ENCODE measurements at regions not wholly inside any gene's neighbourhood (a gene's known extent, or its start where the extent isn't known, plus 50 kb on each side); places are given as distances from the start of the nearest gene placed in this dataset.

DNA sequence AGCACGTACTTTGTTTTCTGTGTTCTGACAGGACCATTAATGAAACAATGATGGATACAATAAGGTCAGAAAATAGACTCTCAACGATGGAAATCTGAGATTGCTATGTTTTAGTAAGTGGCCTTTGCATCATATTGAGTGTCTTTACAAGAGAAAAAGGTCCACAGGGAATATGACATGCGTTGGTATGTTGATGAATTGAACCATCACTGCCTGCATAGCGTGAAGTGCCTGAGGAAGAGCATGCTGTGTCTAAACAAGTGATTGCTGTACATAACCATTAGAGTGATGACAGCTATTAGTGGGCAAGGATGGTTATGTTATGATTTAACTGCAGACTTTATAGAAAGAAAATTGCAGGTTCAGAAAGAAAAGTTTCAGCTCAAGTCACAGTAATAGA lies 623.2 kb downstream of the SLITRK5 start:
- H3K9me2 ChIP-seq (ENCODE audit: insufficient read depth), result no peaks in the 10 kb centered on the region
- Mint-ChIP-seq H3K27me3 (ENCODE audit: insufficient read depth, low read depth, poor library complexity) (no peaks in the 10 kb centered on the region), H3K4me3 (no peak overlapping the region), H3K9me3 (no peaks in the 10 kb centered on the region; the same call in 2 of the 3 replicates), H3K27ac (no peak overlapping the region), H3K36me3 (ENCODE audit: low read depth) (no peaks in the 10 kb centered on the region), H3K4me1 (no peaks in the 10 kb centered on the region)
- no peaks in the 10 kb centered on the region for H3K79me2 ChIP-seq (replicated peaks; ENCODE audit: insufficient read depth)
- no peaks in the 10 kb centered on the region for H4K20me1 ChIP-seq (replicated peaks; ENCODE audit: insufficient read depth)
- DNase-seq (ENCODE audit: low spot score) (no peak), ATAC-seq (no peak)
- H3K4me3 ChIP-seq, result no peak overlapping the region
- no peaks in the 10 kb centered on the region for H3K36me3 ChIP-seq (ENCODE audit: insufficient read depth)
- no peaks in the 10 kb centered on the region for H3K27me3 ChIP-seq (ENCODE audit: insufficient read depth)
- H3K4me2 ChIP-seq, result no peak overlapping the region
- TF ChIP-seq STAT1 (IDR thresholded peaks at IDR 0.05; ENCODE audit: unreplicated experiment) (no peak), NANOG (IDR thresholded peaks at IDR 0.05; ENCODE audit: borderline replicate concordance) (no peak), EZH2phosphoT487 (IDR thresholded peaks at IDR 0.05; ENCODE audit: unreplicated experiment) (no peak), CREB1 (CRISPR knock-in tag; IDR thresholded peaks at IDR 0.05; ENCODE audit: low read depth) (no peak), ZNF114 (CRISPR knock-in tag; IDR thresholded peaks at IDR 0.05) (no peak), POLR2AphosphoS5 (IDR thresholded peaks at IDR 0.05; ENCODE audit: low read depth) (no peak), JUNB (IDR thresholded peaks at IDR 0.05; ENCODE audit: unreplicated experiment) (no peak), ZNF331 (CRISPR knock-in tag; IDR thresholded peaks at IDR 0.05; ENCODE audit: low read depth) (no peak), EZH2 (IDR thresholded peaks at IDR 0.05; ENCODE audit: low read depth, unreplicated experiment) (no peak)
- TF ChIP-seq, protein P1, sequence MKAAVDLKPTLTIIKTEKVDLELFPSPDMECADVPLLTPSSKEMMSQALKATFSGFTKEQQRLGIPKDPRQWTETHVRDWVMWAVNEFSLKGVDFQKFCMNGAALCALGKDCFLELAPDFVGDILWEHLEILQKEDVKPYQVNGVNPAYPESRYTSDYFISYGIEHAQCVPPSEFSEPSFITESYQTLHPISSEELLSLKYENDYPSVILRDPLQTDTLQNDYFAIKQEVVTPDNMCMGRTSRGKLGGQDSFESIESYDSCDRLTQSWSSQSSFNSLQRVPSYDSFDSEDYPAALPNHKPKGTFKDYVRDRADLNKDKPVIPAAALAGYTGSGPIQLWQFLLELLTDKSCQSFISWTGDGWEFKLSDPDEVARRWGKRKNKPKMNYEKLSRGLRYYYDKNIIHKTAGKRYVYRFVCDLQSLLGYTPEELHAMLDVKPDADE (IDR thresholded peaks at IDR 0.05), result no peak
- TF ChIP-seq, protein P2, sequence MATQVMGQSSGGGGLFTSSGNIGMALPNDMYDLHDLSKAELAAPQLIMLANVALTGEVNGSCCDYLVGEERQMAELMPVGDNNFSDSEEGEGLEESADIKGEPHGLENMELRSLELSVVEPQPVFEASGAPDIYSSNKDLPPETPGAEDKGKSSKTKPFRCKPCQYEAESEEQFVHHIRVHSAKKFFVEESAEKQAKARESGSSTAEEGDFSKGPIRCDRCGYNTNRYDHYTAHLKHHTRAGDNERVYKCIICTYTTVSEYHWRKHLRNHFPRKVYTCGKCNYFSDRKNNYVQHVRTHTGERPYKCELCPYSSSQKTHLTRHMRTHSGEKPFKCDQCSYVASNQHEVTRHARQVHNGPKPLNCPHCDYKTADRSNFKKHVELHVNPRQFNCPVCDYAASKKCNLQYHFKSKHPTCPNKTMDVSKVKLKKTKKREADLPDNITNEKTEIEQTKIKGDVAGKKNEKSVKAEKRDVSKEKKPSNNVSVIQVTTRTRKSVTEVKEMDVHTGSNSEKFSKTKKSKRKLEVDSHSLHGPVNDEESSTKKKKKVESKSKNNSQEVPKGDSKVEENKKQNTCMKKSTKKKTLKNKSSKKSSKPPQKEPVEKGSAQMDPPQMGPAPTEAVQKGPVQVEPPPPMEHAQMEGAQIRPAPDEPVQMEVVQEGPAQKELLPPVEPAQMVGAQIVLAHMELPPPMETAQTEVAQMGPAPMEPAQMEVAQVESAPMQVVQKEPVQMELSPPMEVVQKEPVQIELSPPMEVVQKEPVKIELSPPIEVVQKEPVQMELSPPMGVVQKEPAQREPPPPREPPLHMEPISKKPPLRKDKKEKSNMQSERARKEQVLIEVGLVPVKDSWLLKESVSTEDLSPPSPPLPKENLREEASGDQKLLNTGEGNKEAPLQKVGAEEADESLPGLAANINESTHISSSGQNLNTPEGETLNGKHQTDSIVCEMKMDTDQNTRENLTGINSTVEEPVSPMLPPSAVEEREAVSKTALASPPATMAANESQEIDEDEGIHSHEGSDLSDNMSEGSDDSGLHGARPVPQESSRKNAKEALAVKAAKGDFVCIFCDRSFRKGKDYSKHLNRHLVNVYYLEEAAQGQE (IDR thresholded peaks at IDR 0.05; ENCODE audit: unreplicated experiment), result no peak
- TF ChIP-seq, protein P3, sequence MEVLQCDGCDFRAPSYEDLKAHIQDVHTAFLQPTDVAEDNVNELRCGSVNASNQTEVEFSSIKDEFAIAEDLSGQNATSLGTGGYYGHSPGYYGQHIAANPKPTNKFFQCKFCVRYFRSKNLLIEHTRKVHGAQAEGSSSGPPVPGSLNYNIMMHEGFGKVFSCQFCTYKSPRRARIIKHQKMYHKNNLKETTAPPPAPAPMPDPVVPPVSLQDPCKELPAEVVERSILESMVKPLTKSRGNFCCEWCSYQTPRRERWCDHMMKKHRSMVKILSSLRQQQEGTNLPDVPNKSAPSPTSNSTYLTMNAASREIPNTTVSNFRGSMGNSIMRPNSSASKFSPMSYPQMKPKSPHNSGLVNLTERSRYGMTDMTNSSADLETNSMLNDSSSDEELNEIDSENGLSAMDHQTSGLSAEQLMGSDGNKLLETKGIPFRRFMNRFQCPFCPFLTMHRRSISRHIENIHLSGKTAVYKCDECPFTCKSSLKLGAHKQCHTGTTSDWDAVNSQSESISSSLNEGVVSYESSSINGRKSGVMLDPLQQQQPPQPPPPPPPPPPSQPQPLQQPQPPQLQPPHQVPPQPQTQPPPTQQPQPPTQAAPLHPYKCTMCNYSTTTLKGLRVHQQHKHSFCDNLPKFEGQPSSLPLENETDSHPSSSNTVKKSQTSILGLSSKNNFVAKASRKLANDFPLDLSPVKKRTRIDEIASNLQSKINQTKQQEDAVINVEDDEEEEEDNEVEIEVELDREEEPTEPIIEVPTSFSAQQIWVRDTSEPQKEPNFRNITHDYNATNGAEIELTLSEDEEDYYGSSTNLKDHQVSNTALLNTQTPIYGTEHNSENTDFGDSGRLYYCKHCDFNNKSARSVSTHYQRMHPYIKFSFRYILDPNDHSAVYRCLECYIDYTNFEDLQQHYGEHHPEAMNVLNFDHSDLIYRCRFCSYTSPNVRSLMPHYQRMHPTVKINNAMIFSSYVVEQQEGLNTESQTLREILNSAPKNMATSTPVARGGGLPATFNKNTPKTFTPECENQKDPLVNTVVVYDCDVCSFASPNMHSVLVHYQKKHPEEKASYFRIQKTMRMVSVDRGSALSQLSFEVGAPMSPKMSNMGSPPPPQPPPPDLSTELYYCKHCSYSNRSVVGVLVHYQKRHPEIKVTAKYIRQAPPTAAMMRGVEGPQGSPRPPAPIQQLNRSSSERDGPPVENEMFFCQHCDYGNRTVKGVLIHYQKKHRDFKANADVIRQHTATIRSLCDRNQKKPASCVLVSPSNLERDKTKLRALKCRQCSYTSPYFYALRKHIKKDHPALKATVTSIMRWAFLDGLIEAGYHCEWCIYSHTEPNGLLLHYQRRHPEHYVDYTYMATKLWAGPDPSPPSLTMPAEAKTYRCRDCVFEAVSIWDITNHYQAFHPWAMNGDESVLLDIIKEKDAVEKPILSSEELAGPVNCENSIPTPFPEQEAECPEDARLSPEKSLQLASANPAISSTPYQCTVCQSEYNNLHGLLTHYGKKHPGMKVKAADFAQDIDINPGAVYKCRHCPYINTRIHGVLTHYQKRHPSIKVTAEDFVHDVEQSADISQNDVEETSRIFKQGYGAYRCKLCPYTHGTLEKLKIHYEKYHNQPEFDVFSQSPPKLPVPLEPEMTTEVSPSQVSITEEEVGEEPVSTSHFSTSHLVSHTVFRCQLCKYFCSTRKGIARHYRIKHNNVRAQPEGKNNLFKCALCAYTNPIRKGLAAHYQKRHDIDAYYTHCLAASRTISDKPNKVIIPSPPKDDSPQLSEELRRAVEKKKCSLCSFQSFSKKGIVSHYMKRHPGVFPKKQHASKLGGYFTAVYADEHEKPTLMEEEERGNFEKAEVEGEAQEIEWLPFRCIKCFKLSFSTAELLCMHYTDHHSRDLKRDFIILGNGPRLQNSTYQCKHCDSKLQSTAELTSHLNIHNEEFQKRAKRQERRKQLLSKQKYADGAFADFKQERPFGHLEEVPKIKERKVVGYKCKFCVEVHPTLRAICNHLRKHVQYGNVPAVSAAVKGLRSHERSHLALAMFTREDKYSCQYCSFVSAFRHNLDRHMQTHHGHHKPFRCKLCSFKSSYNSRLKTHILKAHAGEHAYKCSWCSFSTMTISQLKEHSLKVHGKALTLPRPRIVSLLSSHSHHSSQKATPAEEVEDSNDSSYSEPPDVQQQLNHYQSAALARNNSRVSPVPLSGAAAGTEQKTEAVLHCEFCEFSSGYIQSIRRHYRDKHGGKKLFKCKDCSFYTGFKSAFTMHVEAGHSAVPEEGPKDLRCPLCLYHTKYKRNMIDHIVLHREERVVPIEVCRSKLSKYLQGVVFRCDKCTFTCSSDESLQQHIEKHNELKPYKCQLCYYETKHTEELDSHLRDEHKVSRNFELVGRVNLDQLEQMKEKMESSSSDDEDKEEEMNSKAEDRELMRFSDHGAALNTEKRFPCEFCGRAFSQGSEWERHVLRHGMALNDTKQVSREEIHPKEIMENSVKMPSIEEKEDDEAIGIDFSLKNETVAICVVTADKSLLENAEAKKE (CRISPR knock-in tag; IDR thresholded peaks at IDR 0.05), result no peak
- TF ChIP-seq, protein P4, sequence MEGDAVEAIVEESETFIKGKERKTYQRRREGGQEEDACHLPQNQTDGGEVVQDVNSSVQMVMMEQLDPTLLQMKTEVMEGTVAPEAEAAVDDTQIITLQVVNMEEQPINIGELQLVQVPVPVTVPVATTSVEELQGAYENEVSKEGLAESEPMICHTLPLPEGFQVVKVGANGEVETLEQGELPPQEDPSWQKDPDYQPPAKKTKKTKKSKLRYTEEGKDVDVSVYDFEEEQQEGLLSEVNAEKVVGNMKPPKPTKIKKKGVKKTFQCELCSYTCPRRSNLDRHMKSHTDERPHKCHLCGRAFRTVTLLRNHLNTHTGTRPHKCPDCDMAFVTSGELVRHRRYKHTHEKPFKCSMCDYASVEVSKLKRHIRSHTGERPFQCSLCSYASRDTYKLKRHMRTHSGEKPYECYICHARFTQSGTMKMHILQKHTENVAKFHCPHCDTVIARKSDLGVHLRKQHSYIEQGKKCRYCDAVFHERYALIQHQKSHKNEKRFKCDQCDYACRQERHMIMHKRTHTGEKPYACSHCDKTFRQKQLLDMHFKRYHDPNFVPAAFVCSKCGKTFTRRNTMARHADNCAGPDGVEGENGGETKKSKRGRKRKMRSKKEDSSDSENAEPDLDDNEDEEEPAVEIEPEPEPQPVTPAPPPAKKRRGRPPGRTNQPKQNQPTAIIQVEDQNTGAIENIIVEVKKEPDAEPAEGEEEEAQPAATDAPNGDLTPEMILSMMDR (conservative IDR thresholded peaks at IDR 0.05; ENCODE audit: low read depth in 2 of 2), result no peak
- no peaks in the 10 kb centered on the region for H3F3A ChIP-seq (replicated peaks; ENCODE audit: low read depth)
- H2AFZ ChIP-seq, result no peak overlapping the region
- no peak overlapping the region for H3K27ac ChIP-seq (ENCODE audit: low read depth)
- H3K4me1 ChIP-seq (ENCODE audit: insufficient read depth), result no peaks in the 10 kb centered on the region

Measured in GM23338 (cell line).